H9 (cell line): ENCODE measurements at regions not wholly inside any gene's neighbourhood (a gene's known extent, or its start where the extent isn't known, plus 50 kb on each side); places are given as distances from the start of the nearest gene placed in this dataset.

Source experiments
- DNase-seq: peaks from one replicate; pipeline ENCODE4 v3.0.0-alpha.2; 2017
- H2AFZ ChIP-seq: one replicate; pipeline ENCODE4 v1.6.1; 2013; ENCODE audit warnings: mild to moderate bottlenecking, low read length, control low read depth, moderate library complexity
- H2AK5ac ChIP-seq: 2 replicates; pipeline ENCODE4 v1.6.1; 2013; ENCODE audit warnings: low read length, control low read depth, mixed read lengths; ENCODE audit not compliant: insufficient read length
- H2BK120ac ChIP-seq: one replicate; pipeline ENCODE4 v1.6.1; 2013; ENCODE audit warnings: low read depth, mild to moderate bottlenecking, low read length, control low read depth, inconsistent platforms; ENCODE audit not compliant: poor library complexity, severe bottlenecking
- H2BK12ac ChIP-seq: 2 replicates; pipeline ENCODE4 v1.6.1; 2013; ENCODE audit warnings: low read length, control low read depth, mixed read lengths, low read depth; ENCODE audit not compliant: insufficient read length
- H2BK15ac ChIP-seq: 2 replicates; pipeline ENCODE4 v1.6.1; 2013; ENCODE audit warnings: low read depth, low read length, control low read depth
- H2BK20ac ChIP-seq: one replicate; pipeline ENCODE4 v1.6.1; 2013; ENCODE audit warnings: low read depth, mild to moderate bottlenecking, low read length, control low read depth, inconsistent platforms; ENCODE audit not compliant: poor library complexity, severe bottlenecking
- H2BK5ac ChIP-seq: 2 replicates; pipeline ENCODE4 v1.6.1; 2013; ENCODE audit warnings: low read length, control low read depth, mixed read lengths; ENCODE audit not compliant: insufficient read length
- H3K14ac ChIP-seq: 2 replicates; pipeline ENCODE4 v1.6.1; 2013; ENCODE audit warnings: low read length, control low read depth; ENCODE audit not compliant: insufficient read depth
- H3K18ac ChIP-seq: 2 replicates; pipeline ENCODE4 v1.6.1; 2013; ENCODE audit warnings: low read depth, mild to moderate bottlenecking, mixed read lengths, low read length, control low read depth; ENCODE audit not compliant: insufficient read length
- H3K23ac ChIP-seq: 2 replicates; pipeline ENCODE4 v1.6.1; 2013; ENCODE audit warnings: low read length, control low read depth, mixed read lengths, low read depth; ENCODE audit not compliant: insufficient read length
- H3K23me2 ChIP-seq: 2 replicates; pipeline ENCODE4 v1.6.1; 2013; ENCODE audit warnings: low read depth, mild to moderate bottlenecking, mixed read lengths, low read length, control low read depth; ENCODE audit not compliant: insufficient read length, poor library complexity, severe bottlenecking
- H3K27ac ChIP-seq: 2 replicates; pipeline ENCODE4 v1.5.1; 2013; ENCODE audit warnings: low read length, control low read depth, mixed read lengths, low read depth; ENCODE audit not compliant: insufficient read length
- H3K27me3 ChIP-seq: 2 replicates; pipeline ENCODE4 v1.6.1; 2013; ENCODE audit warnings: low read length, control low read depth, inconsistent platforms; ENCODE audit not compliant: insufficient read depth
- H3K4ac ChIP-seq: 2 replicates; pipeline ENCODE4 v1.6.1; 2013; ENCODE audit warnings: low read depth, mild to moderate bottlenecking, control low read depth, inconsistent platforms, low read length, moderate library complexity
- H3K4me1 ChIP-seq: 2 replicates; pipeline ENCODE4 v1.6.1; 2013; ENCODE audit warnings: low read length, control low read depth, inconsistent platforms; ENCODE audit not compliant: insufficient read depth
- H3K4me2 ChIP-seq: 2 replicates; pipeline ENCODE4 v1.6.1; 2013; ENCODE audit warnings: low read length, control low read depth, mixed read lengths; ENCODE audit not compliant: insufficient read length, insufficient read depth
- H3K56ac ChIP-seq: 2 replicates; pipeline ENCODE4 v1.6.1; 2013; ENCODE audit warnings: low read depth, mild to moderate bottlenecking, mixed read lengths, low read length, control low read depth; ENCODE audit not compliant: insufficient read length
- H3K79me1 ChIP-seq: 2 replicates; pipeline ENCODE4 v1.6.1; 2013; ENCODE audit warnings: low read depth, mild to moderate bottlenecking, moderate library complexity, low read length, control low read depth, inconsistent platforms; ENCODE audit not compliant: insufficient read depth, poor library complexity, severe bottlenecking
- H3K79me2 ChIP-seq: 2 replicates; pipeline ENCODE4 v1.6.1; 2013; ENCODE audit warnings: low read length, control low read depth, inconsistent platforms; ENCODE audit not compliant: insufficient read depth
- H3K9ac ChIP-seq: 2 replicates; pipeline ENCODE4 v1.6.1; 2013; ENCODE audit warnings: low read length, control low read depth, mixed read lengths; ENCODE audit not compliant: insufficient read length; ENCODE audit errors: extremely low read depth
- H3K9me3 ChIP-seq: one replicate; pipeline ENCODE4 v1.6.1; 2013; ENCODE audit warnings: low read depth, low read length, inconsistent platforms; ENCODE audit not compliant: control insufficient read depth
- H3T11ph ChIP-seq: one replicate; pipeline ENCODE4 v1.6.1; 2013; ENCODE audit warnings: mild to moderate bottlenecking, low read length, control low read depth, inconsistent platforms
- H4K20me1 ChIP-seq: one replicate; pipeline ENCODE4 v1.6.1; 2013; ENCODE audit not compliant: control insufficient read depth, insufficient read length, insufficient read depth
- H4K5ac ChIP-seq: 2 replicates; pipeline ENCODE4 v1.6.1; 2013; ENCODE audit warnings: low read depth, mild to moderate bottlenecking, mixed read lengths, low read length, control low read depth; ENCODE audit not compliant: insufficient read length
- H4K8ac ChIP-seq: replicated peaks from 2 replicates; pipeline ENCODE4 v1.6.1; 2013; ENCODE audit warnings: low read length, control low read depth, mixed read lengths, low read depth; ENCODE audit not compliant: insufficient read length
- H4K91ac ChIP-seq: 2 replicates; pipeline ENCODE4 v1.6.1; 2013; ENCODE audit warnings: low read depth, mild to moderate bottlenecking, moderate library complexity, mixed read lengths, low read length, control low read depth; ENCODE audit not compliant: insufficient read length
- H3K27ac Mint-ChIP-seq, 3 experiments: 2 replicates in 2 of 3; 3 replicates in 1 of 3; pipeline ENCODE4 v1.8.0; 2020 to 2021; ENCODE audit warnings: mixed read lengths in 3 of 3, mild to moderate bottlenecking in 1 of 3, moderate library complexity in 1 of 3
- H3K27me3 Mint-ChIP-seq: 2 replicates; pipeline ENCODE4 v1.8.0; 2021; ENCODE audit warnings: low read depth, mild to moderate bottlenecking, moderate library complexity, mixed read lengths
- H3K36me3 Mint-ChIP-seq, 3 experiments: 2 replicates in 2 of 3; 3 replicates in 1 of 3; pipeline ENCODE4 v1.8.0; 2020 to 2021; ENCODE audit warnings: low read depth in 3 of 3, mixed read lengths in 3 of 3; ENCODE audit not compliant: insufficient read depth in 1 of 3
- H3K4me1 Mint-ChIP-seq, 2 experiments: 2 replicates each; pipeline ENCODE4 v1.8.0; 2020; ENCODE audit warnings: mixed read lengths in 2 of 2
- H3K4me3 Mint-ChIP-seq, 2 experiments: 2 replicates in 1 of 2; 3 replicates in 1 of 2; pipeline ENCODE4 v1.8.0; 2020 to 2021; ENCODE audit warnings: mild to moderate bottlenecking in 2 of 2, mixed read lengths in 2 of 2, moderate library complexity in 1 of 2
- H3K9me3 Mint-ChIP-seq, 2 experiments: 2 replicates in 1 of 2; 3 replicates in 1 of 2; pipeline ENCODE4 v1.8.0; 2020; ENCODE audit warnings: mild to moderate bottlenecking in 2 of 2, mixed read lengths in 2 of 2, moderate library complexity in 1 of 2
- CTCF ChIP-seq: fragments of 200-600 bp; sonication (generic); conservative IDR thresholded peaks from 3 replicates; pipeline ENCODE4 v1.8.0; 2021; ENCODE audit warnings: antibody characterized with exemption, mild to moderate bottlenecking
- WGBS: extraction: QIAGEN DNeasy Blood & Tissue Kit; methylation state at CpG from one replicate; pipeline ENCODE4 v1.1.7; 2013; ENCODE audit warnings: missing lambda C conversion rate, low lambda C conversion rate, mixed read lengths; ENCODE audit not compliant: insufficient read length; ENCODE audit errors: extremely low coverage; 5-methylcytosine and 5-hydroxymethylcytosine counted together

GRCh38 chr1:193368302-193368701 is 181.9 kb upstream of the B3GALT2 start:
- H2BK120ac ChIP-seq = no peak overlapping the region
- no CpG with 5 or more reads among the region's 5 CpGs for WGBS
- no peak overlapping the region for H2BK15ac ChIP-seq
- H3K56ac ChIP-seq = no peak overlapping the region
- H3K9me3 Mint-ChIP-seq = no peaks in the 10 kb centered on the region
- H3T11ph ChIP-seq = no peak overlapping the region
- no peak overlapping the region for H3K18ac ChIP-seq
- H2BK5ac ChIP-seq = no peak overlapping the region
- TF ChIP-seq CTCF = no peak
- H4K8ac ChIP-seq = no peak overlapping the region
- no peak overlapping the region for H3K4me3 Mint-ChIP-seq
- no peaks in the 10 kb centered on the region for H3K23me2 ChIP-seq
- no peaks in the 10 kb centered on the region for H3K9me3 ChIP-seq
- H3K79me2 ChIP-seq = no peaks in the 10 kb centered on the region
- no peak overlapping the region for H2AK5ac ChIP-seq
- H3K4me1 ChIP-seq = no peaks in the 10 kb centered on the region
- H4K91ac ChIP-seq = no peak overlapping the region
- no peak overlapping the region for H2BK12ac ChIP-seq
- no peak overlapping the region for H3K23ac ChIP-seq
- no peak overlapping the region for H3K14ac ChIP-seq
- H3K4me1 Mint-ChIP-seq = no peaks in the 10 kb centered on the region
- no peaks in the 10 kb centered on the region for H4K20me1 ChIP-seq
- H2AFZ ChIP-seq = no peak overlapping the region
- no peaks in the 10 kb centered on the region for H3K79me1 ChIP-seq
- no peak overlapping the region for H4K5ac ChIP-seq
- no peaks in the 10 kb centered on the region for H3K36me3 Mint-ChIP-seq
- H3K4me2 ChIP-seq = no peak overlapping the region
- no peaks in the 10 kb centered on the region for H3K27me3 ChIP-seq
- no peak overlapping the region for H3K4ac ChIP-seq
- H3K9ac ChIP-seq = no peak overlapping the region
- H3K27me3 Mint-ChIP-seq = no peaks in the 10 kb centered on the region
- H2BK20ac ChIP-seq = no peak overlapping the region
- H3K27ac ChIP-seq = no peak overlapping the region
- no peak for DNase-seq
- H3K27ac Mint-ChIP-seq = no peak overlapping the region
